Liver (tissue), 7 donors: ENCODE measurements at regions not wholly inside any gene's neighbourhood (a gene's known extent, or its start where the extent isn't known, plus 50 kb on each side); places are given as distances from the start of the nearest gene placed in this dataset.

Experiments used
- DNase-seq: peaks from one replicate; pipeline ENCODE4 v3.0.0-alpha.2; 2017; ENCODE audit warnings: low spot score
- H3K27ac ChIP-seq, 2 donors: one replicate each; pipeline ENCODE4 v1.7.0; 2013; ENCODE audit warnings: inconsistent platforms in 2 of 2, low read length in 2 of 2, control low read depth in 1 of 2, low read depth in 1 of 2, mild to moderate bottlenecking in 1 of 2
- H3K27me3 ChIP-seq, 4 donors: one replicate each; pipeline versions ENCODE4 v1.6.1 to v1.7.0; 2013; ENCODE audit warnings: low read length in 3 of 4, inconsistent platforms in 1 of 4, mild to moderate bottlenecking in 1 of 4, moderate library complexity in 1 of 4; ENCODE audit not compliant: control insufficient read depth in 4 of 4, insufficient read depth in 4 of 4
- H3K36me3 ChIP-seq, 4 donors: one replicate each; pipeline versions ENCODE4 v1.6.1 to v1.7.0; 2013; ENCODE audit warnings: low read length in 3 of 4, mild to moderate bottlenecking in 3 of 4, low read depth in 1 of 4, moderate library complexity in 1 of 4; ENCODE audit not compliant: control insufficient read depth in 4 of 4, insufficient read depth in 3 of 4
- H3K4me1 ChIP-seq, 4 donors: one replicate each; pipeline versions ENCODE4 v1.6.1 to v1.7.0; 2013; ENCODE audit warnings: low read length in 3 of 4, mild to moderate bottlenecking in 3 of 4, moderate library complexity in 1 of 4; ENCODE audit not compliant: control insufficient read depth in 4 of 4, insufficient read depth in 4 of 4
- H3K4me3 ChIP-seq, 3 donors: one replicate each; pipeline versions ENCODE4 v1.6.1 to v1.7.0; 2013; ENCODE audit warnings: low read length in 3 of 3, control low read depth in 1 of 3, low read depth in 1 of 3, mild to moderate bottlenecking in 1 of 3
- H3K9ac ChIP-seq, 2 donors: one replicate each; pipeline ENCODE4 v1.7.0; 2013; ENCODE audit warnings: low read length in 2 of 2, mild to moderate bottlenecking in 2 of 2, moderate library complexity in 2 of 2, control low read depth in 1 of 2, low read depth in 1 of 2
- H3K9me3 ChIP-seq, 4 donors: one replicate each; pipeline versions ENCODE4 v1.6.1 to v1.7.0; 2013; ENCODE audit warnings: low read length in 3 of 4; ENCODE audit not compliant: control insufficient read depth in 4 of 4
- EGR1 ChIP-seq, 2 donors: IDR thresholded peaks; 2 replicates each; pipeline ENCODE4 v1.6.1; 2016 to 2018; ENCODE audit warnings: antibody characterized with exemption in 2 of 2, low read depth in 2 of 2
- FOXA1 ChIP-seq: IDR thresholded peaks from 2 replicates; pipeline ENCODE4 v1.6.1; 2016; ENCODE audit warnings: antibody characterized with exemption
- FOXA2 ChIP-seq: IDR thresholded peaks from 2 replicates; pipeline ENCODE4 v1.6.1; 2016; ENCODE audit warnings: antibody characterized with exemption
- GABPA ChIP-seq, 2 donors: IDR thresholded peaks in 1 of 2; conservative IDR thresholded peaks in 1 of 2; 2 replicates each; pipeline ENCODE4 v1.6.1; 2016; ENCODE audit warnings: antibody characterized with exemption in 2 of 2, mild to moderate bottlenecking in 1 of 2, moderate library complexity in 1 of 2
- HNF4A ChIP-seq, 2 donors: conservative IDR thresholded peaks; 2 replicates each; pipeline ENCODE4 v1.6.1; 2016; ENCODE audit warnings: antibody characterized with exemption in 2 of 2, mild to moderate bottlenecking in 2 of 2
- HNF4G ChIP-seq: IDR thresholded peaks from 2 replicates; pipeline ENCODE4 v1.6.1; 2016; ENCODE audit warnings: antibody characterized with exemption
- JUND ChIP-seq, 2 donors: IDR thresholded peaks; 2 replicates each; pipeline ENCODE4 v1.6.1; 2016; ENCODE audit warnings: antibody characterized with exemption in 2 of 2
- NR2F2 ChIP-seq: IDR thresholded peaks from 2 replicates; pipeline ENCODE4 v1.6.1; 2016; ENCODE audit warnings: antibody characterized with exemption
- RAD21 ChIP-seq, 2 donors: IDR thresholded peaks; 2 replicates each; pipeline ENCODE4 v1.6.1; 2016; ENCODE audit warnings: antibody characterized with exemption in 2 of 2, mild to moderate bottlenecking in 2 of 2
- REST ChIP-seq: IDR thresholded peaks from 2 replicates; pipeline ENCODE4 v1.6.1; 2016; ENCODE audit warnings: antibody characterized with exemption, mild to moderate bottlenecking
- RXRA ChIP-seq, 2 donors: IDR thresholded peaks; 2 replicates each; pipeline ENCODE4 v1.6.1; 2017 to 2018; ENCODE audit warnings: antibody characterized with exemption in 2 of 2, mild to moderate bottlenecking in 1 of 2
- SP1 ChIP-seq: IDR thresholded peaks from 2 replicates; pipeline ENCODE4 v1.6.1; 2018; ENCODE audit warnings: antibody characterized with exemption, mild to moderate bottlenecking
- TAF1 ChIP-seq: conservative IDR thresholded peaks from 2 replicates; pipeline ENCODE4 v1.6.1; 2016; ENCODE audit warnings: antibody characterized with exemption, mild to moderate bottlenecking
- YY1 ChIP-seq: IDR thresholded peaks from 2 replicates; pipeline ENCODE4 v1.6.1; 2016; ENCODE audit warnings: antibody characterized with exemption, mild to moderate bottlenecking
- ZBTB33 ChIP-seq: IDR thresholded peaks from 2 replicates; pipeline ENCODE4 v1.6.1; 2016; ENCODE audit warnings: antibody characterized with exemption
- WGBS: extraction: QIAGEN DNeasy Blood & Tissue Kit; methylation state at CpG from one replicate; pipeline ENCODE4 v1.1.7; 2013; 5-methylcytosine and 5-hydroxymethylcytosine counted together
- donor health status: healthy.
- donor health status: healthy.
- donor health status: healthy.
- donor health status: healthy.

GRCh38 chr3:147675761-147676160, 266.6 kb downstream of the ZIC1 start:
- Histone ChIP-seq H3K4me3 (no peak overlapping the region), H3K9ac (no peak overlapping the region), H3K4me1 (no peaks in the 10 kb centered on the region), H3K27me3 (no peaks in the 10 kb centered on the region), H3K36me3 (no peaks in the 10 kb centered on the region), H3K9me3 (no peaks in the 10 kb centered on the region), H3K27ac (no peak overlapping the region)
- WGBS = 86% methylated on average over 2 of the region's 2 CpGs
- no peak for TF ChIP-seq REST
- no peak for TF ChIP-seq HNF4A (conservative IDR thresholded peaks at IDR 0.05)
- TF ChIP-seq FOXA2 = no peak
- TF ChIP-seq SP1 = no peak
- TF ChIP-seq FOXA1 = no peak
- no peak for TF ChIP-seq EGR1 (IDR thresholded peaks at IDR 0.05; ENCODE audit: low read depth in 2 of 2)
- TF ChIP-seq HNF4G = no peak
- no peak for DNase-seq

DNA sequence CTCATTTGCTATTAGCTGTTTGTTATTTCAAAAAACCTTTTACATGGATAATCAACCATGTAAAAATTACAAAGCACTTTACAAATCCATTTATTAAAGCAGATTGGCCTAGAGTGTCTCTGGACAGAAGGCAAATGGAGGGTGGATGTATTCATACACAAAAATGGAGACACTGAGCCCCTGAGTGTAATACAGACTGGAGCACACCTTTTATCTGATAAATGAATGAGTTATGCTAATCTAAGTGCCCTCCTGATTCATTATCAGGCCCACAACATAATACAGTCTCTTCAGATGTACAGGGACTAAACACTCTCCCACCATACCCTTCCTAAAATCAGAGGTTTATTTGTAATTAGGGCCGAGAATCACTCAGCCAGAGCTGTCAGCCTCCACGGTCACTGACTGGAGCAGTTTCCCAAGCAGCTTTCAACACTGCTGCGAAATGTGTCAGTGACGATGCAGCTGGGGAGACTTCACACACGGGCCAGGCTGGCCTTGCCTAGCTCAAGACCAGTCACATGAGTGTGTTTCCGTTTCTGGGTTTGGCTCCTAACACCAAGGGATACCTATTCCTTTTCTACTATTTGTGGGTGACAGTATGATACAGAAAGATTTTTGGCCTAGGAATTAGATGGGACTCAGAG, 271.8 kb downstream of the ZIC1 start:
- H3K9me3 ChIP-seq = no peaks in the 10 kb centered on the region
- DNase-seq = no peak
- no peaks in the 10 kb centered on the region for H3K36me3 ChIP-seq
- no peak overlapping the region for H3K9ac ChIP-seq
- TF ChIP-seq NR2F2 (no peak), ZBTB33 (no peak), HNF4G (no peak), YY1 (no peak), FOXA2 (no peak), HNF4A (conservative IDR thresholded peaks at IDR 0.05) (no peak), RXRA (IDR thresholded peaks at IDR 0.05) (no peak), GABPA (IDR thresholded peaks at IDR 0.05 in 1 of 2, conservative IDR thresholded peaks at IDR 0.05 in 1 of 2) (no peak), EGR1 (IDR thresholded peaks at IDR 0.05; ENCODE audit: low read depth in 2 of 2) (no peak), SP1 (no peak), JUND (IDR thresholded peaks at IDR 0.05) (no peak), RAD21 (IDR thresholded peaks at IDR 0.05) (no peak), TAF1 (no peak), FOXA1 (no peak)
- WGBS = 64% methylated on average over 6 of the region's 6 CpGs
- H3K4me1 ChIP-seq = no peaks in the 10 kb centered on the region
- H3K4me3 ChIP-seq = no peak overlapping the region
- H3K27ac ChIP-seq = no peak overlapping the region
- no peaks in the 10 kb centered on the region for H3K27me3 ChIP-seq
